ENCODE measurements at regions not wholly inside any gene's neighbourhood (a gene's known extent, or its start where the extent isn't known, plus 50 kb on each side); places are given as distances from the start of the nearest gene placed in this dataset.

GRCh38 chr3:39752751-39753150 is 56.7 kb upstream of the MYRIP start:
- Mint-ChIP-seq H3K9me3 (ENCODE audit: unreplicated experiment) (no peaks in the 10 kb centered on the region), H3K27me3 (ENCODE audit: insufficient read depth, unreplicated experiment) (no peaks in the 10 kb centered on the region), H3K27ac (ENCODE audit: unreplicated experiment) (no peak overlapping the region), H3K4me1 (ENCODE audit: low read depth, unreplicated experiment) (peaks cover 14% of the 10 kb centered on the region), H3K4me3 (ENCODE audit: unreplicated experiment) (no peak overlapping the region), H3K36me3 (ENCODE audit: insufficient read depth, unreplicated experiment) (no peaks in the 10 kb centered on the region)
- CTCF ChIA-PET: no interaction called here
- Histone ChIP-seq H3K4me1 (no peaks in the 10 kb centered on the region; the same call in 1 of the 2 replicates), H3K36me3 (ENCODE audit: control insufficient read depth, insufficient read depth, low read length) (no peaks in the 10 kb centered on the region), H3K9me3 (no peaks in the 10 kb centered on the region), H3K4me3 (ENCODE audit: low read depth, low read length) (no peak overlapping the region), H3K27me3 (replicated peaks; ENCODE audit: control insufficient read depth, insufficient read depth, low read length) (no peaks in the 10 kb centered on the region)
- no peak for DNase-seq
- no TSS peak for BruUV-seq (replicated peaks)
- POLR2A ChIA-PET: interaction anchor here (0.5 kb wide), 1 partner anchor 556 kb away, joined by 3 read pairs; no protein-coding TSS in a partner anchor
- TF ChIP-seq, protein P1, sequence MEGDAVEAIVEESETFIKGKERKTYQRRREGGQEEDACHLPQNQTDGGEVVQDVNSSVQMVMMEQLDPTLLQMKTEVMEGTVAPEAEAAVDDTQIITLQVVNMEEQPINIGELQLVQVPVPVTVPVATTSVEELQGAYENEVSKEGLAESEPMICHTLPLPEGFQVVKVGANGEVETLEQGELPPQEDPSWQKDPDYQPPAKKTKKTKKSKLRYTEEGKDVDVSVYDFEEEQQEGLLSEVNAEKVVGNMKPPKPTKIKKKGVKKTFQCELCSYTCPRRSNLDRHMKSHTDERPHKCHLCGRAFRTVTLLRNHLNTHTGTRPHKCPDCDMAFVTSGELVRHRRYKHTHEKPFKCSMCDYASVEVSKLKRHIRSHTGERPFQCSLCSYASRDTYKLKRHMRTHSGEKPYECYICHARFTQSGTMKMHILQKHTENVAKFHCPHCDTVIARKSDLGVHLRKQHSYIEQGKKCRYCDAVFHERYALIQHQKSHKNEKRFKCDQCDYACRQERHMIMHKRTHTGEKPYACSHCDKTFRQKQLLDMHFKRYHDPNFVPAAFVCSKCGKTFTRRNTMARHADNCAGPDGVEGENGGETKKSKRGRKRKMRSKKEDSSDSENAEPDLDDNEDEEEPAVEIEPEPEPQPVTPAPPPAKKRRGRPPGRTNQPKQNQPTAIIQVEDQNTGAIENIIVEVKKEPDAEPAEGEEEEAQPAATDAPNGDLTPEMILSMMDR (IDR thresholded peaks at IDR 0.05; ENCODE audit: insufficient read depth in 1 of 2, low read depth in 1 of 2, low read length in 1 of 2, severe bottlenecking in 1 of 2, unreplicated experiment in 1 of 2): no peak
- intact Hi-C loops (cut with micrococcal nuclease; ENCODE audit: unreplicated experiment): no loop called here

GRCh38 chr3:39753391-39753790 is 56.0 kb upstream of the MYRIP start:
- ChIA-PET CTCF (no interaction called here), POLR2A (interaction anchor here (0.5 kb wide), 1 partner anchor 556 kb away, joined by 3 read pairs; no protein-coding TSS in a partner anchor)
- no peak for DNase-seq
- H3K9me3 Mint-ChIP-seq (ENCODE audit: unreplicated experiment): no peaks in the 10 kb centered on the region
- TF ChIP-seq, protein P1 (IDR thresholded peaks at IDR 0.05; ENCODE audit: insufficient read depth in 1 of 2, low read depth in 1 of 2, low read length in 1 of 2, severe bottlenecking in 1 of 2, unreplicated experiment in 1 of 2): no peak
- H3K4me1 ChIP-seq: no peaks in the 10 kb centered on the region; the same call in 1 of the 2 replicates
- intact Hi-C loops (cut with micrococcal nuclease; ENCODE audit: unreplicated experiment): no loop called here
- H3K27me3 Mint-ChIP-seq (ENCODE audit: insufficient read depth, unreplicated experiment): no peaks in the 10 kb centered on the region
- H3K9me3 ChIP-seq: no peaks in the 10 kb centered on the region
- H3K27ac Mint-ChIP-seq (ENCODE audit: unreplicated experiment): no peak overlapping the region
- no peaks in the 10 kb centered on the region for H3K36me3 ChIP-seq (ENCODE audit: control insufficient read depth, insufficient read depth, low read length)
- H3K4me1 Mint-ChIP-seq (ENCODE audit: low read depth, unreplicated experiment): peaks cover 14% of the 10 kb centered on the region
- no peaks in the 10 kb centered on the region for H3K36me3 Mint-ChIP-seq (ENCODE audit: insufficient read depth, unreplicated experiment)
- BruUV-seq (replicated peaks): no TSS peak
- H3K4me3 ChIP-seq (ENCODE audit: low read depth, low read length): no peak overlapping the region
- no peaks in the 10 kb centered on the region for H3K27me3 ChIP-seq (replicated peaks; ENCODE audit: control insufficient read depth, insufficient read depth, low read length)
- no peak overlapping the region for H3K4me3 Mint-ChIP-seq (ENCODE audit: unreplicated experiment)

DNA sequence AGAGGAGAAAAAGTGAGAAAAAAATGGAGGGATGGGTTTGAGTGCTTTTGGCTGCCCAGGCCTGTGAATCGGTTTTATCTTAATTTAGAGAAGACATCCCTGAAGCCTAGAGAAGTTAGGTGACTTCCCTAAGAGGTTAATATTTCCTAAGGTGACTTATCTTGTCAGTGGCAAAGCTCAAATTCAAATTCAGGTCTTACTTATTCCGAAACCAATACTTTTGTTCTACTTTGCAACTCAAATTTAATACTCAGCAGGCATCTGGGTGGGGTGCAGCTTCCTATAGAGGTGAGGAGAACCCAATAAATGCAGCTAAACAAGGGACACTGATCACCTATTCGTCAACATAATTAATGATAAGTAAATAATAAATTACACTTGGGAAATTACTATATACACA is 54.9 kb upstream of the MYRIP start:
- H3K9me3 Mint-ChIP-seq (ENCODE audit: unreplicated experiment): no peaks in the 10 kb centered on the region
- no peaks in the 10 kb centered on the region for H3K27me3 Mint-ChIP-seq (ENCODE audit: insufficient read depth, unreplicated experiment)
- H3K27ac Mint-ChIP-seq (ENCODE audit: unreplicated experiment): no peak overlapping the region
- H3K9me3 ChIP-seq: no peaks in the 10 kb centered on the region
- POLR2A ChIA-PET: no interaction called here
- no peak overlapping the region for H3K4me3 Mint-ChIP-seq (ENCODE audit: unreplicated experiment)
- TF ChIP-seq, protein P1 (IDR thresholded peaks at IDR 0.05; ENCODE audit: insufficient read depth in 1 of 2, low read depth in 1 of 2, low read length in 1 of 2, severe bottlenecking in 1 of 2, unreplicated experiment in 1 of 2): no peak
- no TSS peak for BruUV-seq (replicated peaks)
- H3K4me1 ChIP-seq: no peaks in the 10 kb centered on the region; the same call in 1 of the 2 replicates
- no peaks in the 10 kb centered on the region for H3K36me3 Mint-ChIP-seq (ENCODE audit: insufficient read depth, unreplicated experiment)
- intact Hi-C loops (cut with micrococcal nuclease; ENCODE audit: unreplicated experiment): no loop called here
- H3K27me3 ChIP-seq (replicated peaks; ENCODE audit: control insufficient read depth, insufficient read depth, low read length): no peaks in the 10 kb centered on the region
- H3K36me3 ChIP-seq (ENCODE audit: control insufficient read depth, insufficient read depth, low read length): no peaks in the 10 kb centered on the region
- peaks cover 14% of the 10 kb centered on the region for H3K4me1 Mint-ChIP-seq (ENCODE audit: low read depth, unreplicated experiment)
- DNase-seq: no peak
- no peak overlapping the region for H3K4me3 ChIP-seq (ENCODE audit: low read depth, low read length)
- CTCF ChIA-PET: no interaction called here

All from Caco-2 (cell line).